H1 (cell line): ENCODE measurements at regions not wholly inside any gene's neighbourhood (a gene's known extent, or its start where the extent isn't known, plus 50 kb on each side); places are given as distances from the start of the nearest gene placed in this dataset.
A peak's percentile ranks its signal among the peaks of the same experiment; 100 is the strongest.

Experiments
- CTCF ChIA-PET: fragments of 300-600 bp; sonication (Branson Sonifier 250); formaldehyde crosslinking; loops from one replicate; lab custom pipeline; 2021; ENCODE audit not compliant: partially characterized antibody; lab: Charles Lee
- POLR2A ChIA-PET: fragments of 300-600 bp; sonication (Branson Sonifier 250); formaldehyde crosslinking; loops from one replicate; lab custom pipeline; 2021; ENCODE audit warnings: inconsistent platforms; ENCODE audit not compliant: partially characterized antibody; lab: Charles Lee
- DNase-seq, 2 experiments: peaks; one replicate each; pipeline versions ENCODE4 v3.0.0 to v3.0.0-alpha.2; 2010 to 2022; ENCODE audit warnings: low spot score in 2 of 2, low read depth in 1 of 2, mixed read lengths in 1 of 2
- FAIRE-seq: peaks from 2 replicates; lab custom pipeline; 2011; peaks lifted over from hg19 to GRCh38; lab: Jason Lieb, UNC
- H2AFZ ChIP-seq: 2 replicates; pipeline ENCODE4 v1.8.1; 2012; ENCODE audit warnings: low read length, inconsistent platforms
- H2AK5ac ChIP-seq: 2 replicates; pipeline ENCODE4 v1.6.1; 2013; ENCODE audit warnings: low read depth, low read length
- H2BK120ac ChIP-seq: replicated peaks from 2 replicates; pipeline ENCODE3; 2013; ENCODE audit warnings: low read depth, low read length, inconsistent platforms
- H2BK12ac ChIP-seq: 2 replicates; pipeline ENCODE4 v1.6.1; 2013; ENCODE audit warnings: low read depth, low read length
- H2BK15ac ChIP-seq: 2 replicates; pipeline ENCODE4 v1.6.1; 2013; ENCODE audit warnings: low read length
- H2BK20ac ChIP-seq: 2 replicates; pipeline ENCODE4 v1.6.1; 2013; ENCODE audit warnings: low read length
- H2BK5ac ChIP-seq: 2 replicates; pipeline ENCODE4 v1.6.1; 2013; ENCODE audit warnings: low read depth, low read length
- H3K14ac ChIP-seq: 2 replicates; pipeline ENCODE4 v1.6.1; 2013; ENCODE audit warnings: inconsistent platforms; ENCODE audit not compliant: insufficient read length
- H3K18ac ChIP-seq: 2 replicates; pipeline ENCODE4 v1.6.1; 2013; ENCODE audit warnings: low read length; ENCODE audit errors: extremely low read depth
- H3K23ac ChIP-seq: 2 replicates; pipeline ENCODE4 v1.6.1; 2013; ENCODE audit warnings: inconsistent platforms; ENCODE audit not compliant: insufficient read length
- H3K23me2 ChIP-seq: 2 replicates; pipeline ENCODE4 v1.6.1; 2013; ENCODE audit warnings: low read depth, low read length
- H3K27ac ChIP-seq: 2 replicates; pipeline ENCODE4 v1.6.1; 2011; ENCODE audit warnings: low read depth, low read length, inconsistent platforms
- H3K27me3 ChIP-seq, 4 experiments: replicated peaks in 1 of 4; 1 replicate in 1 of 4; 2 replicates in 3 of 4; pipeline versions ENCODE4 v1.6.1 to v1.8.1; 2011 to 2013; ENCODE audit warnings: low read length in 3 of 4, mild to moderate bottlenecking in 3 of 4, inconsistent platforms in 2 of 4, mixed read lengths in 2 of 4, moderate library complexity in 1 of 4; ENCODE audit not compliant: control insufficient read depth in 3 of 4, insufficient read depth in 3 of 4; ENCODE audit errors: extremely low read depth in 1 of 4
- H3K36me3 ChIP-seq, 4 experiments: 2 replicates each; pipeline versions ENCODE4 v1.6.1 to v1.8.1; 2011 to 2013; ENCODE audit warnings: mild to moderate bottlenecking in 4 of 4, low read length in 3 of 4, moderate library complexity in 2 of 4, control low read depth in 1 of 4, inconsistent platforms in 1 of 4; ENCODE audit not compliant: insufficient read depth in 4 of 4, control insufficient read depth in 2 of 4
- H3K4ac ChIP-seq: replicated peaks from 2 replicates; pipeline ENCODE3; 2013; ENCODE audit warnings: low read length, low read depth, mixed read lengths, inconsistent platforms; ENCODE audit not compliant: insufficient read length
- H3K4me1 ChIP-seq, 4 experiments: replicated peaks in 1 of 4; 1 replicate in 1 of 4; 2 replicates in 3 of 4; pipeline versions ENCODE4 v1.6.1 to v1.8.1; 2011 to 2013; ENCODE audit warnings: low read length in 3 of 4, inconsistent platforms in 2 of 4, mixed read lengths in 1 of 4; ENCODE audit not compliant: insufficient read depth in 4 of 4, control insufficient read depth in 3 of 4
- H3K4me2 ChIP-seq, 2 experiments: 2 replicates each; pipeline versions ENCODE4 v1.6.1 to v1.8.1; 2011 to 2013; ENCODE audit warnings: low read depth in 2 of 2, low read length in 2 of 2, control low read depth in 1 of 2, inconsistent platforms in 1 of 2, mild to moderate bottlenecking in 1 of 2; ENCODE audit not compliant: insufficient read depth in 1 of 2
- H3K4me3 ChIP-seq, 4 experiments: fragments of 200-600, 300-600 bp in 1 of 4; sonication (generic), shearing (Covaris generic), sonication (Bioruptor Twin) in 1 of 4; 2 replicates each; pipeline versions ENCODE4 v1.5.1 to v1.8.1; 2011 to 2016; ENCODE audit warnings: low read length in 4 of 4, low read depth in 3 of 4, control low read depth in 2 of 4, inconsistent platforms in 2 of 4, mild to moderate bottlenecking in 2 of 4, mixed read lengths in 1 of 4, moderate library complexity in 1 of 4; ENCODE audit not compliant: insufficient read depth in 2 of 4; ENCODE audit errors: extremely low read depth in 1 of 4
- H3K56ac ChIP-seq: replicated peaks from 2 replicates; pipeline ENCODE3; 2013; ENCODE audit warnings: low read depth, mild to moderate bottlenecking, mixed read lengths, low read length, inconsistent platforms; ENCODE audit not compliant: insufficient read length
- H3K79me1 ChIP-seq: 2 replicates; pipeline ENCODE4 v1.6.1; 2013; ENCODE audit warnings: low read depth, low read length, control low read depth
- H3K79me2 ChIP-seq, 2 experiments: 2 replicates each; pipeline versions ENCODE4 v1.6.1 to v1.8.1; 2012 to 2013; ENCODE audit warnings: low read length in 2 of 2, mild to moderate bottlenecking in 2 of 2, inconsistent platforms in 1 of 2; ENCODE audit not compliant: insufficient read depth in 2 of 2, control insufficient read depth in 1 of 2
- H3K9ac ChIP-seq, 4 experiments: replicated peaks in 1 of 4; 1 replicate in 1 of 4; 2 replicates in 3 of 4; pipeline versions ENCODE4 v1.6.1 to v1.8.1; 2011 to 2013; ENCODE audit warnings: low read depth in 3 of 4, low read length in 3 of 4, control low read depth in 2 of 4, mild to moderate bottlenecking in 2 of 4, moderate library complexity in 2 of 4, inconsistent platforms in 1 of 4; ENCODE audit errors: extremely low read depth in 1 of 4
- H3K9me3 ChIP-seq, 2 experiments: 2 replicates each; pipeline versions ENCODE4 v1.6.1 to v1.8.1; 2012 to 2013; ENCODE audit warnings: mild to moderate bottlenecking in 2 of 2, moderate library complexity in 2 of 2, control low read depth in 1 of 2, inconsistent platforms in 1 of 2, low read depth in 1 of 2, low read length in 1 of 2, mixed read lengths in 1 of 2; ENCODE audit not compliant: insufficient read depth in 2 of 2
- H4K20me1 ChIP-seq, 2 experiments: replicated peaks in 1 of 2; 2 replicates each; pipeline versions ENCODE3 to v1.8.1; 2011 to 2013; ENCODE audit warnings: inconsistent platforms in 2 of 2, low read length in 2 of 2, mild to moderate bottlenecking in 1 of 2; ENCODE audit not compliant: insufficient read depth in 2 of 2, control insufficient read depth in 1 of 2
- H4K5ac ChIP-seq: 2 replicates; pipeline ENCODE4 v1.6.1; 2013; ENCODE audit warnings: low read length, low read depth, mixed read lengths, inconsistent platforms; ENCODE audit not compliant: insufficient read length
- H4K8ac ChIP-seq: 2 replicates; pipeline ENCODE4 v1.8.0; 2013; ENCODE audit warnings: mild to moderate bottlenecking, moderate library complexity, low read length, inconsistent platforms; ENCODE audit not compliant: insufficient read depth; ENCODE audit errors: extremely low read depth
- H4K91ac ChIP-seq: replicated peaks from 2 replicates; pipeline ENCODE3; 2013; ENCODE audit warnings: low read length, mixed read lengths, inconsistent platforms; ENCODE audit not compliant: insufficient read length
- EP300 ChIP-seq, 2 experiments: IDR thresholded peaks; 1 replicate in 1 of 2; 2 replicates in 1 of 2; pipeline ENCODE4 v1.6.1; 2011 to 2012; ENCODE audit warnings: low read depth in 2 of 2, low read length in 2 of 2, mild to moderate bottlenecking in 2 of 2, borderline replicate concordance in 1 of 2, inconsistent platforms in 1 of 2, moderate library complexity in 1 of 2
- EZH2 ChIP-seq: fragments of 200-600 bp; sonication (generic); IDR thresholded peaks from 2 replicates; pipeline ENCODE4 v1.7.1; 2012; ENCODE audit warnings: low read depth, mild to moderate bottlenecking, moderate library complexity, low read length, inconsistent platforms; ENCODE audit not compliant: severe bottlenecking
- GABPA ChIP-seq: IDR thresholded peaks from 2 replicates; pipeline ENCODE4 v1.6.1; 2011; ENCODE audit warnings: mild to moderate bottlenecking, low read length, moderate library complexity, borderline replicate concordance; ENCODE audit not compliant: insufficient read depth
- HDAC2 ChIP-seq, 2 experiments: fragments of 300-600 bp in 1 of 2; sonication (generic) in 1 of 2; IDR thresholded peaks; 2 replicates each; pipeline ENCODE4 v1.6.1; 2011 to 2012; ENCODE audit warnings: low read depth in 2 of 2, low read length in 2 of 2, mild to moderate bottlenecking in 2 of 2, moderate library complexity in 2 of 2, borderline replicate concordance in 1 of 2, inconsistent platforms in 1 of 2
- HDAC6 ChIP-seq: IDR thresholded peaks from one replicate; pipeline ENCODE4 v1.7.1; 2012; ENCODE audit warnings: low read depth, mild to moderate bottlenecking, inconsistent platforms, low read length, moderate library complexity
- NRF1 ChIP-seq: IDR thresholded peaks from 2 replicates; pipeline ENCODE4 v1.6.1; 2011; ENCODE audit warnings: mild to moderate bottlenecking, low read depth, low read length, improper control_type of control experiment
- TBP ChIP-seq: IDR thresholded peaks from 2 replicates; pipeline ENCODE4 v1.6.1; 2011; ENCODE audit warnings: low read depth, low read length, improper control_type of control experiment
- WGBS, 2 experiments: shearing (Covaris generic) in 1 of 2; methylation state at CpG; one replicate each; pipeline versions ENCODE4 v1.1.6 to v1.1.7; 2013 to 2015; ENCODE audit warnings: low lambda C conversion rate in 2 of 2, mixed read lengths in 2 of 2, inconsistent platforms in 1 of 2, low coverage in 1 of 2, missing lambda C conversion rate in 1 of 2; ENCODE audit not compliant: insufficient replicate concordance in 2 of 2, insufficient coverage in 1 of 2, insufficient read length in 1 of 2; ENCODE audit errors: extremely low coverage in 1 of 2, missing lambda C conversion rate in 1 of 2; 5-methylcytosine and 5-hydroxymethylcytosine counted together
- TF ChIP-seq, protein P1 (sequence below): IDR thresholded peaks from 2 replicates; pipeline ENCODE4 v1.6.1; 2012; ENCODE audit warnings: low read length, inconsistent platforms
- TF ChIP-seq, protein P2 (sequence below): IDR thresholded peaks from 2 replicates; pipeline ENCODE4 v1.6.1; 2011; ENCODE audit warnings: low read length, improper control_type of control experiment

DNA sequence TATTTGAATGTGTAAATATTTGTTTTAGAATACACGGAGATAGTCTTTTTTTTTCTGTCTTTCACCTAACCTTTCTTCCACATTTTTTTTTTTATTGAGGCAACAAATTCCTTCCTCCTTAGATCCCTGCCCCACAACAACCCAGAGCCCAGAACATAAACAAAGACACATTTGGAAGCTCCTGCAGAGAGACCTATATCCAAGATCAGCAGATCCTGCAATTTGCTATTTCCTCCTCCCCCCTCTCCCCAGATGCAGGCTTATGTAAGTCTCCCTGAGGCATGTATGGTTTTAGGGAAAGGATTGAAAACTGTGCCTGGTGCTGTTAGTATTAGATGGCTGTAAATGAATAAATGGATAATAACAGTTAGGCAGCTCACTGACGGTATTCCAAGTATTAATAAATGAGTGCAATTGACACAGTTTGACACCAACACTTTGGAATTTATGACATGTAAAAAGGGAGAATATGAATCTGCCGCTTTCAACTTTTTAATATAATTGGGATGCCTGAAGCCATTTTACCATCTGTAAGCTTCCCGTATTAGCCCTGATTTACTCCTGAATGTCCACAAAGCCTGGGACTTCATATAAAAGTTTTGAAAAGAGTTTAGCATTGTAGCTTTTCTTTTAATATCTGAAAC lies 608.3 kb upstream of the CITED2 start:
- Histone ChIP-seq H3K4me1 (peaks cover 0 to 13% (median 6%) of the 10 kb centered on the region in 4 experiments; a peak in 5 of 7 replicates), H3K9ac (no peak overlapping the region), H2BK12ac (no peak overlapping the region), H4K8ac (no peak overlapping the region), H3K14ac (no peak overlapping the region), H4K20me1 (no peaks in the 10 kb centered on the region), H2BK20ac (no peak overlapping the region), H3K27me3 (no peaks in the 10 kb centered on the region), H4K5ac (no peak overlapping the region), H3K9me3 (no peaks in the 10 kb centered on the region), H3K27ac (no peak overlapping the region), H3K36me3 (no peaks in the 10 kb centered on the region), H3K79me2 (no peaks in the 10 kb centered on the region), H3K56ac (no peak overlapping the region), H3K4me3 (peak overlapping the region in 1 of 4 experiments; percentile 17; a peak in 1 of 8 replicates), H3K23ac (no peak overlapping the region), H2AFZ (0 out of 2 replicates have a peak overlapping the region, but pooled peaks have one; percentile 71), H2BK5ac (no peak overlapping the region), H4K91ac (no peak overlapping the region), H3K4me2 (peak overlapping the region; percentile 28 to 58; a peak in 2 of 4 replicates), H3K18ac (no peak overlapping the region), H3K79me1 (no peaks in the 10 kb centered on the region), H2AK5ac (no peak overlapping the region), H3K4ac (peak overlapping the region; percentile 38), H2BK120ac (peak overlapping the region; percentile 80), H3K23me2 (no peaks in the 10 kb centered on the region; the same call in 1 of the 2 replicates), H2BK15ac (no peak overlapping the region)
- DNase-seq (no peak), FAIRE-seq (no peak)
- CTCF ChIA-PET = interaction anchor here (1.2 kb wide), 1 partner anchor 128 kb away, joined by 3 read pairs; no protein-coding TSS in a partner anchor
- WGBS, 2 experiments = 59% methylated on average over 4 of the region's 4 CpGs; no CpG with 5 or more reads in 1 of the 2 experiments
- POLR2A ChIA-PET = interaction anchor here (0.8 kb wide), 1 partner anchor 14 kb away, joined by 3 read pairs; no protein-coding TSS in a partner anchor
- TF ChIP-seq TBP (no peak), HDAC6 (no peak), GABPA (no peak), EP300 (IDR thresholded peaks at IDR 0.05; ENCODE audit: borderline replicate concordance in 1 of 2, low read depth in 2 of 2, low read length in 2 of 2) (no peak), NRF1 (no peak), EZH2 (no peak), HDAC2 (IDR thresholded peaks at IDR 0.05; ENCODE audit: borderline replicate concordance in 1 of 2, low read depth in 2 of 2, low read length in 2 of 2) (no peak)
- TF ChIP-seq, protein P1, sequence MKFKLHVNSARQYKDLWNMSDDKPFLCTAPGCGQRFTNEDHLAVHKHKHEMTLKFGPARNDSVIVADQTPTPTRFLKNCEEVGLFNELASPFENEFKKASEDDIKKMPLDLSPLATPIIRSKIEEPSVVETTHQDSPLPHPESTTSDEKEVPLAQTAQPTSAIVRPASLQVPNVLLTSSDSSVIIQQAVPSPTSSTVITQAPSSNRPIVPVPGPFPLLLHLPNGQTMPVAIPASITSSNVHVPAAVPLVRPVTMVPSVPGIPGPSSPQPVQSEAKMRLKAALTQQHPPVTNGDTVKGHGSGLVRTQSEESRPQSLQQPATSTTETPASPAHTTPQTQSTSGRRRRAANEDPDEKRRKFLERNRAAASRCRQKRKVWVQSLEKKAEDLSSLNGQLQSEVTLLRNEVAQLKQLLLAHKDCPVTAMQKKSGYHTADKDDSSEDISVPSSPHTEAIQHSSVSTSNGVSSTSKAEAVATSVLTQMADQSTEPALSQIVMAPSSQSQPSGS = no peak
- TF ChIP-seq, protein P2, sequence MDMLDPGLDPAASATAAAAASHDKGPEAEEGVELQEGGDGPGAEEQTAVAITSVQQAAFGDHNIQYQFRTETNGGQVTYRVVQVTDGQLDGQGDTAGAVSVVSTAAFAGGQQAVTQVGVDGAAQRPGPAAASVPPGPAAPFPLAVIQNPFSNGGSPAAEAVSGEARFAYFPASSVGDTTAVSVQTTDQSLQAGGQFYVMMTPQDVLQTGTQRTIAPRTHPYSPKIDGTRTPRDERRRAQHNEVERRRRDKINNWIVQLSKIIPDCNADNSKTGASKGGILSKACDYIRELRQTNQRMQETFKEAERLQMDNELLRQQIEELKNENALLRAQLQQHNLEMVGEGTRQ = no peak
